ENCODE measurements at regions not wholly inside any gene's neighbourhood (a gene's known extent, or its start where the extent isn't known, plus 50 kb on each side); places are given as distances from the start of the nearest gene placed in this dataset.

- TF ChIP-seq REST (IDR thresholded peaks at IDR 0.05; ENCODE audit: low read depth) (no peak), EP300 (IDR thresholded peaks at IDR 0.05; ENCODE audit: borderline replicate concordance) (no peak), RAD21 (IDR thresholded peaks at IDR 0.05; ENCODE audit: low read depth) (no peak)
Observed at GRCh38 chr7:156585025-156585648, 55.4 kb upstream of the RNF32 start.

Data from Ishikawa (cell line).